CD8-positive, alpha-beta memory T cell (primary cell): ENCODE measurements at regions not wholly inside any gene's neighbourhood (a gene's known extent, or its start where the extent isn't known, plus 50 kb on each side); places are given as distances from the start of the nearest gene placed in this dataset.

ENCODE experiments used
- CTCF ChIA-PET: fragments of 350-600 bp; sonication (Branson Sonifier 250); formaldehyde crosslinking; loops from one replicate; lab custom pipeline; 2021; ENCODE audit warnings: antibody characterized with exemption; lab: Charles Lee
- POLR2A ChIA-PET: fragments of 350-600 bp; sonication (Branson Sonifier 250); formaldehyde crosslinking; loops from one replicate; lab custom pipeline; 2021; ENCODE audit warnings: antibody characterized with exemption; lab: Charles Lee
- DNase-seq, 5 donors: peaks; one replicate each; pipeline versions ENCODE4 v3.0.0 to v3.0.0-alpha.2; 2020 to 2022; ENCODE audit warnings: mixed read lengths in 1 of 5
- H3K27ac ChIP-seq: one replicate; pipeline ENCODE4 v1.7.0; 2013; ENCODE audit warnings: low read depth, mild to moderate bottlenecking, low read length, moderate library complexity
- H3K27me3 ChIP-seq: 2 replicates; pipeline ENCODE4 v1.7.0; 2013; ENCODE audit warnings: low read length, mild to moderate bottlenecking; ENCODE audit not compliant: insufficient read depth, poor library complexity, severe bottlenecking
- H3K36me3 ChIP-seq: 2 replicates; pipeline ENCODE4 v1.7.0; 2013; ENCODE audit warnings: mild to moderate bottlenecking, low read length, moderate library complexity; ENCODE audit not compliant: insufficient read depth
- H3K4me1 ChIP-seq: 2 replicates; pipeline ENCODE4 v1.7.0; 2013; ENCODE audit warnings: mild to moderate bottlenecking, low read length, moderate library complexity; ENCODE audit not compliant: insufficient read depth
- H3K4me3 ChIP-seq: 2 replicates; pipeline ENCODE4 v1.7.0; 2013; ENCODE audit warnings: mild to moderate bottlenecking, low read length
- H3K9me3 ChIP-seq: 2 replicates; pipeline ENCODE4 v1.7.0; 2013; ENCODE audit warnings: mild to moderate bottlenecking, low read length
- H3K27ac Mint-ChIP-seq, 8 donors: one replicate each; pipeline ENCODE4 v1.8.0; 2020 to 2021; ENCODE audit warnings: mixed read lengths in 8 of 8, mild to moderate bottlenecking in 6 of 8, inconsistent platforms in 3 of 8, moderate library complexity in 3 of 8
- H3K27me3 Mint-ChIP-seq, 2 donors: one replicate each; pipeline ENCODE4 v1.8.0; 2020 to 2021; ENCODE audit warnings: mixed read lengths in 2 of 2, mild to moderate bottlenecking in 1 of 2, moderate library complexity in 1 of 2
- H3K36me3 Mint-ChIP-seq, 3 donors: one replicate each; pipeline ENCODE4 v1.8.0; 2020 to 2021; ENCODE audit warnings: mixed read lengths in 3 of 3, inconsistent platforms in 1 of 3, mild to moderate bottlenecking in 1 of 3
- H3K4me1 Mint-ChIP-seq, 3 donors: one replicate each; pipeline ENCODE4 v1.8.0; 2020 to 2021; ENCODE audit warnings: mixed read lengths in 3 of 3, inconsistent platforms in 1 of 3, mild to moderate bottlenecking in 1 of 3
- H3K4me3 Mint-ChIP-seq, 7 donors: one replicate each; pipeline ENCODE4 v1.8.0; 2020 to 2021; ENCODE audit warnings: mixed read lengths in 7 of 7, mild to moderate bottlenecking in 6 of 7, moderate library complexity in 4 of 7, inconsistent platforms in 2 of 7
- H3K9me3 Mint-ChIP-seq, 5 donors: one replicate each; pipeline ENCODE4 v1.8.0; 2020 to 2022; ENCODE audit warnings: mixed read lengths in 5 of 5, mild to moderate bottlenecking in 3 of 5, moderate library complexity in 2 of 5, inconsistent platforms in 1 of 5

GRCh38 chrX:144293229-144293628, 409.4 kb downstream of the UBE2NL start:
- CTCF ChIA-PET = no interaction called here
- no peak for DNase-seq
- no peak overlapping the region for H3K4me3 Mint-ChIP-seq

GRCh38 chrX:144295921-144296320, 412.1 kb downstream of the UBE2NL start:
- POLR2A ChIA-PET = no interaction called here

More at GRCh38 chrX:144293229-144293628, 409.4 kb downstream of the UBE2NL start:
- Histone ChIP-seq H3K27ac (no peak overlapping the region), H3K4me3 (no peak overlapping the region), H3K4me1 (no peaks in the 10 kb centered on the region), H3K27me3 (no peaks in the 10 kb centered on the region), H3K36me3 (no peaks in the 10 kb centered on the region), H3K9me3 (no peaks in the 10 kb centered on the region)
- Mint-ChIP-seq H3K27me3 (no peaks in the 10 kb centered on the region), H3K4me1 (no peaks in the 10 kb centered on the region), H3K27ac (no peak overlapping the region), H3K9me3 (peaks cover 9 to 22% (median 11%) of the 10 kb centered on the region in 5 donors), H3K36me3 (no peaks in the 10 kb centered on the region)
- POLR2A ChIA-PET = no interaction called here

GRCh38 chrX:144297221-144297620, 413.4 kb downstream of the UBE2NL start:
- H3K27ac Mint-ChIP-seq = no peak overlapping the region
- H3K27ac ChIP-seq = no peak overlapping the region
- H3K36me3 ChIP-seq = no peaks in the 10 kb centered on the region
- POLR2A ChIA-PET = no interaction called here
- CTCF ChIA-PET = no interaction called here
- no peak for DNase-seq
- no peak overlapping the region for H3K4me3 ChIP-seq
- peaks cover 3 to 18% (median 9%) of the 10 kb centered on the region in 5 donors for H3K9me3 Mint-ChIP-seq
- H3K36me3 Mint-ChIP-seq = no peaks in the 10 kb centered on the region
- no peaks in the 10 kb centered on the region for H3K4me1 ChIP-seq
- no peaks in the 10 kb centered on the region for H3K4me1 Mint-ChIP-seq
- no peaks in the 10 kb centered on the region for H3K9me3 ChIP-seq
- no peak overlapping the region for H3K4me3 Mint-ChIP-seq
- H3K27me3 Mint-ChIP-seq = peaks cover 0 to 2% of the 10 kb centered on the region in 2 donors
- no peaks in the 10 kb centered on the region for H3K27me3 ChIP-seq

More at GRCh38 chrX:144295921-144296320, 412.1 kb downstream of the UBE2NL start:
- Histone ChIP-seq H3K9me3 (no peaks in the 10 kb centered on the region), H3K4me3 (no peak overlapping the region), H3K27ac (no peak overlapping the region), H3K27me3 (no peaks in the 10 kb centered on the region), H3K36me3 (no peaks in the 10 kb centered on the region), H3K4me1 (no peaks in the 10 kb centered on the region)
- Mint-ChIP-seq H3K4me1 (no peaks in the 10 kb centered on the region), H3K4me3 (no peak overlapping the region), H3K36me3 (no peaks in the 10 kb centered on the region), H3K9me3 (peaks cover 3 to 23% (median 4%) of the 10 kb centered on the region in 5 donors), H3K27ac (no peak overlapping the region), H3K27me3 (no peaks in the 10 kb centered on the region)
- DNase-seq = no peak
- CTCF ChIA-PET = no interaction called here

GRCh38 chrX:144327495-144327894, 443.6 kb downstream of the UBE2NL start:
- Mint-ChIP-seq H3K4me3 (no peak overlapping the region), H3K4me1 (no peaks in the 10 kb centered on the region), H3K27me3 (peaks cover 0 to 5% of the 10 kb centered on the region in 2 donors), H3K9me3 (peaks cover 0 to 3% (median 2%) of the 10 kb centered on the region in 5 donors), H3K36me3 (no peaks in the 10 kb centered on the region), H3K27ac (no peak overlapping the region)
- ChIA-PET CTCF (no interaction called here), POLR2A (no interaction called here)
- Histone ChIP-seq H3K36me3 (no peaks in the 10 kb centered on the region), H3K9me3 (no peaks in the 10 kb centered on the region), H3K27ac (no peak overlapping the region), H3K27me3 (no peaks in the 10 kb centered on the region), H3K4me1 (no peaks in the 10 kb centered on the region), H3K4me3 (no peak overlapping the region)
- DNase-seq = no peak

- H3K4me3 ChIP-seq = no peak overlapping the region
- no peaks in the 10 kb centered on the region for H3K4me1 ChIP-seq
- CTCF ChIA-PET = no interaction called here
- Mint-ChIP-seq H3K4me3 (no peak overlapping the region), H3K9me3 (peaks cover 1 to 8% (median 4%) of the 10 kb centered on the region in 5 donors), H3K4me1 (no peaks in the 10 kb centered on the region), H3K27ac (no peak overlapping the region), H3K36me3 (no peaks in the 10 kb centered on the region), H3K27me3 (peaks cover 0 to 10% of the 10 kb centered on the region in 2 donors)
- H3K36me3 ChIP-seq = no peaks in the 10 kb centered on the region
- no peaks in the 10 kb centered on the region for H3K9me3 ChIP-seq
- no peak overlapping the region for H3K27ac ChIP-seq
- POLR2A ChIA-PET = no interaction called here
- no peak for DNase-seq
- no peaks in the 10 kb centered on the region for H3K27me3 ChIP-seq
Measured at GRCh38 chrX:144333429-144333828, 449.6 kb downstream of the UBE2NL start.

- Histone ChIP-seq H3K4me1 (no peaks in the 10 kb centered on the region), H3K36me3 (no peaks in the 10 kb centered on the region), H3K27ac (no peak overlapping the region), H3K27me3 (no peaks in the 10 kb centered on the region), H3K9me3 (no peaks in the 10 kb centered on the region), H3K4me3 (no peak overlapping the region)
- peaks cover 0 to 10% of the 10 kb centered on the region in 2 donors for H3K27me3 Mint-ChIP-seq
- ChIA-PET CTCF (no interaction called here), POLR2A (no interaction called here)
- H3K4me3 Mint-ChIP-seq = no peak overlapping the region
- H3K27ac Mint-ChIP-seq = no peak overlapping the region
- peaks cover 2 to 11% (median 4%) of the 10 kb centered on the region in 5 donors for H3K9me3 Mint-ChIP-seq
- H3K4me1 Mint-ChIP-seq = no peaks in the 10 kb centered on the region
- H3K36me3 Mint-ChIP-seq = no peaks in the 10 kb centered on the region
- no peak for DNase-seq
Measured at GRCh38 chrX:144334577-144334976, 450.7 kb downstream of the UBE2NL start.

GRCh38 chrX:144335402-144335801, 451.5 kb downstream of the UBE2NL start:
- no peak overlapping the region for H3K4me3 ChIP-seq
- no peaks in the 10 kb centered on the region for H3K9me3 ChIP-seq
- H3K4me1 ChIP-seq = no peaks in the 10 kb centered on the region
- peaks cover 0 to 10% of the 10 kb centered on the region in 2 donors for H3K27me3 Mint-ChIP-seq
- ChIA-PET POLR2A (no interaction called here), CTCF (no interaction called here)
- H3K27ac ChIP-seq = no peak overlapping the region
- no peak overlapping the region for H3K4me3 Mint-ChIP-seq
- H3K36me3 ChIP-seq = no peaks in the 10 kb centered on the region
- H3K27me3 ChIP-seq = no peaks in the 10 kb centered on the region
- H3K9me3 Mint-ChIP-seq = peaks cover 0 to 11% (median 4%) of the 10 kb centered on the region in 5 donors
- no peaks in the 10 kb centered on the region for H3K36me3 Mint-ChIP-seq
- no peak for DNase-seq
- H3K4me1 Mint-ChIP-seq = no peaks in the 10 kb centered on the region
- no peak overlapping the region for H3K27ac Mint-ChIP-seq

GRCh38 chrX:144379156-144379555, 495.3 kb downstream of the UBE2NL start:
- Mint-ChIP-seq H3K27me3 (peaks cover 0 to 2% of the 10 kb centered on the region in 2 donors), H3K27ac (no peak overlapping the region), H3K9me3 (peaks cover 0 to 5% (median 2%) of the 10 kb centered on the region in 5 donors), H3K4me1 (no peaks in the 10 kb centered on the region), H3K4me3 (no peak overlapping the region), H3K36me3 (no peaks in the 10 kb centered on the region)
- POLR2A ChIA-PET = no interaction called here
- CTCF ChIA-PET = no interaction called here
- Histone ChIP-seq H3K27ac (no peak overlapping the region), H3K27me3 (no peaks in the 10 kb centered on the region), H3K9me3 (no peaks in the 10 kb centered on the region), H3K36me3 (no peaks in the 10 kb centered on the region), H3K4me1 (no peaks in the 10 kb centered on the region), H3K4me3 (no peak overlapping the region)
- DNase-seq = no peak

GRCh38 chrX:144388738-144389137, 504.9 kb downstream of the UBE2NL start:
- no peak overlapping the region for H3K27ac ChIP-seq
- Mint-ChIP-seq H3K36me3 (no peaks in the 10 kb centered on the region), H3K4me1 (no peaks in the 10 kb centered on the region), H3K27me3 (no peaks in the 10 kb centered on the region), H3K4me3 (no peak overlapping the region), H3K9me3 (no peaks in the 10 kb centered on the region), H3K27ac (no peak overlapping the region)
- CTCF ChIA-PET = no interaction called here
- no peak overlapping the region for H3K4me3 ChIP-seq
- H3K27me3 ChIP-seq = no peaks in the 10 kb centered on the region
- no peak for DNase-seq
- POLR2A ChIA-PET = no interaction called here
- no peaks in the 10 kb centered on the region for H3K36me3 ChIP-seq
- no peaks in the 10 kb centered on the region for H3K9me3 ChIP-seq
- H3K4me1 ChIP-seq = no peaks in the 10 kb centered on the region
